ENCODE measurements at regions not wholly inside any gene's neighbourhood (a gene's known extent, or its start where the extent isn't known, plus 50 kb on each side); places are given as distances from the start of the nearest gene placed in this dataset.

GRCh38 chr1:53402891-53403655 lies 56.1 kb upstream of the DMRTB1 start:
- TF ChIP-seq POLR2A (IDR thresholded peaks at IDR 0.05; ENCODE audit: low read depth, low read length) (no peak), POLR2AphosphoS5 (IDR thresholded peaks at IDR 0.05; ENCODE audit: low read depth, low read length) (no peak), PAX5 (IDR thresholded peaks at IDR 0.05; ENCODE audit: insufficient read depth, low read length, severe bottlenecking) (no peak), SPI1 (IDR thresholded peaks at IDR 0.05; ENCODE audit: low read depth, low read length) (no peak)

All from GM12891 (cell line).